ENCODE measurements at regions not wholly inside any gene's neighbourhood (a gene's known extent, or its start where the extent isn't known, plus 50 kb on each side); places are given as distances from the start of the nearest gene placed in this dataset.

GRCh38 chr18:1539276-1539675 lies 634.6 kb downstream of the ADCYAP1 start:
- TF ChIP-seq GATA2 (IDR thresholded peaks at IDR 0.05; ENCODE audit: low read depth, low read length) = no peak
- no peak for TF ChIP-seq GATA3 (IDR thresholded peaks at IDR 0.05; ENCODE audit: low read depth, low read length)
